Smooth muscle cell (in vitro differentiated cells): ENCODE measurements at regions not wholly inside any gene's neighbourhood (a gene's known extent, or its start where the extent isn't known, plus 50 kb on each side); places are given as distances from the start of the nearest gene placed in this dataset.

Experiments
- DNase-seq: peaks from one replicate; lab custom pipeline; 2025; ENCODE audit not compliant: unreplicated experiment; lab: John Stamatoyannopoulos, UW
- H2AFZ ChIP-seq: fragments of 200-600 bp; sonication (generic); 2 replicates; pipeline ENCODE4 v1.6.0; 2016; ENCODE audit warnings: antibody characterized with exemption, low read depth, mild to moderate bottlenecking
- H3F3A ChIP-seq: fragments of 200-600 bp; sonication (generic); 2 replicates; pipeline ENCODE4 v1.6.0; 2017; ENCODE audit warnings: antibody characterized with exemption, low read depth
- H3K27ac ChIP-seq: fragments of 200-600 bp; sonication (generic); 2 replicates; pipeline ENCODE4 v1.5.1; 2016; ENCODE audit warnings: low read depth, mild to moderate bottlenecking
- H3K27me3 ChIP-seq: fragments of 200-600 bp; sonication (generic); 2 replicates; pipeline ENCODE4 v1.6.1; 2016; ENCODE audit warnings: low read depth, mild to moderate bottlenecking
- H3K36me3 ChIP-seq: fragments of 200-600 bp; sonication (generic); 2 replicates; pipeline ENCODE4 v1.5.1; 2016; ENCODE audit warnings: low read depth
- H3K4me1 ChIP-seq: fragments of 200-600 bp; sonication (generic); 2 replicates; pipeline ENCODE4 v1.5.1; 2016; ENCODE audit warnings: low read depth
- H3K4me2 ChIP-seq: fragments of 200-600 bp; sonication (generic); 2 replicates; pipeline ENCODE4 v1.6.0; 2016; ENCODE audit warnings: mild to moderate bottlenecking
- H3K4me3 ChIP-seq: fragments of 200-600 bp; sonication (generic); 2 replicates; pipeline ENCODE4 v1.5.1; 2016; ENCODE audit warnings: mild to moderate bottlenecking
- H3K79me2 ChIP-seq: fragments of 200-600 bp; sonication (generic); 2 replicates; pipeline ENCODE4 v1.6.0; 2016; ENCODE audit warnings: low read depth, mild to moderate bottlenecking
- H3K9ac ChIP-seq: fragments of 200-600 bp; sonication (generic); 2 replicates; pipeline ENCODE4 v1.6.0; 2016; ENCODE audit warnings: low read depth
- H3K9me3 ChIP-seq: fragments of 200-600 bp; sonication (generic); replicated peaks from 2 replicates; pipeline ENCODE4 v1.5.1; 2016; ENCODE audit warnings: low read depth
- H4K20me1 ChIP-seq: fragments of 200-600 bp; sonication (generic); 2 replicates; pipeline ENCODE4 v1.6.0; 2016; ENCODE audit warnings: low read depth
- CTCF ChIP-seq: fragments of 200-600 bp; sonication (generic); IDR thresholded peaks from 2 replicates; pipeline ENCODE4 v1.5.1; 2017; ENCODE audit warnings: borderline replicate concordance, mild to moderate bottlenecking, antibody characterized with exemption; ENCODE audit not compliant: insufficient read depth, poor library complexity, severe bottlenecking
- WGBS: methylation state at CpG from one replicate; pipeline ENCODE4 v1.1.7; 2016; ENCODE audit warnings: low lambda C conversion rate; 5-methylcytosine and 5-hydroxymethylcytosine counted together

- no peak for DNase-seq
Measured at GRCh38 chr6:137391061-137391814, 103.0 kb downstream of the OLIG3 start.

GRCh38 chr6:137390334-137390733 lies 103.9 kb downstream of the OLIG3 start:
- H4K20me1 ChIP-seq: no peaks in the 10 kb centered on the region
- peak overlapping the region; percentile 76 for H3K27ac ChIP-seq
- no peak for DNase-seq
- no peaks in the 10 kb centered on the region for H3K9me3 ChIP-seq
- no peaks in the 10 kb centered on the region for H3F3A ChIP-seq
- H3K27me3 ChIP-seq: no peaks in the 10 kb centered on the region
- H3K36me3 ChIP-seq: no peaks in the 10 kb centered on the region
- H3K79me2 ChIP-seq: no peaks in the 10 kb centered on the region
- no peak overlapping the region for H3K4me3 ChIP-seq
- peak overlapping the region; percentile 64 for H3K4me2 ChIP-seq
- TF ChIP-seq CTCF: no peak
- no peak overlapping the region for H3K9ac ChIP-seq
- peaks cover 14% of the 10 kb centered on the region for H3K4me1 ChIP-seq
- no peak overlapping the region for H2AFZ ChIP-seq
- 75% methylated on average over 4 of the region's 4 CpGs for WGBS

More at GRCh38 chr6:137391061-137391814, 103.0 kb downstream of the OLIG3 start:
- Histone ChIP-seq H2AFZ (no peak overlapping the region), H3K27me3 (no peaks in the 10 kb centered on the region), H3K36me3 (no peaks in the 10 kb centered on the region), H3F3A (no peaks in the 10 kb centered on the region), H3K4me2 (peak overlapping the region; percentile 64), H4K20me1 (no peaks in the 10 kb centered on the region), H3K4me3 (no peak overlapping the region), H3K9ac (peak overlapping the region; percentile 19), H3K9me3 (no peaks in the 10 kb centered on the region), H3K27ac (peak overlapping the region; percentile 76), H3K4me1 (peaks cover 14% of the 10 kb centered on the region), H3K79me2 (no peaks in the 10 kb centered on the region)
- 64% methylated on average over 5 of the region's 5 CpGs for WGBS
- TF ChIP-seq CTCF: no peak

GRCh38 chr6:137389150-137389704 lies 105.0 kb downstream of the OLIG3 start:
- Histone ChIP-seq H3K36me3 (no peaks in the 10 kb centered on the region), H3K4me1 (peaks cover 14% of the 10 kb centered on the region), H3K4me2 (peak overlapping the region; percentile 64), H4K20me1 (no peaks in the 10 kb centered on the region), H3K27me3 (no peaks in the 10 kb centered on the region), H3K9ac (no peak overlapping the region), H3K27ac (peak overlapping the region; percentile 76), H3K4me3 (no peak overlapping the region), H3K79me2 (no peaks in the 10 kb centered on the region), H3F3A (no peaks in the 10 kb centered on the region), H3K9me3 (no peaks in the 10 kb centered on the region), H2AFZ (no peak overlapping the region)
- TF ChIP-seq CTCF: no peak
- DNase-seq: no peak
- WGBS: 21% methylated on average over 6 of the region's 6 CpGs
